WTC11 (cell line): ENCODE measurements at regions not wholly inside any gene's neighbourhood (a gene's known extent, or its start where the extent isn't known, plus 50 kb on each side); places are given as distances from the start of the nearest gene placed in this dataset.

Source experiments
- CREB1 ChIP-seq: sonication (generic); formaldehyde crosslinking; IDR thresholded peaks from 2 replicates; pipeline ENCODE4 v1.8.0; 2023; ENCODE audit warnings: mild to moderate bottlenecking, missing genetic modification reagents
- OVOL2 ChIP-seq: fragments of 250-450 bp; sonication (Bioruptor Pico); IDR thresholded peaks from 2 replicates; pipeline ENCODE4 v1.9.0; 2021; ENCODE audit warnings: mild to moderate bottlenecking, borderline replicate concordance
- PREB ChIP-seq: sonication (generic); formaldehyde crosslinking; IDR thresholded peaks from 2 replicates; pipeline ENCODE4 v1.8.1; 2022; ENCODE audit warnings: mild to moderate bottlenecking, missing genetic modification reagents, moderate library complexity, borderline replicate concordance
- SMAD3 ChIP-seq: sonication (generic); formaldehyde crosslinking; IDR thresholded peaks from 2 replicates; pipeline ENCODE4 v1.8.0; 2022; ENCODE audit warnings: missing genetic modification reagents, mild to moderate bottlenecking, borderline replicate concordance
- SOX15 ChIP-seq: fragments of 250-450 bp; sonication (Bioruptor Pico); IDR thresholded peaks from 2 replicates; pipeline ENCODE4 v1.9.0; 2021; ENCODE audit warnings: mild to moderate bottlenecking
- SP1 ChIP-seq: sonication (generic); formaldehyde crosslinking; conservative IDR thresholded peaks from 2 replicates; pipeline ENCODE4 v1.8.1; 2022; ENCODE audit warnings: missing genetic modification reagents
- TF ChIP-seq, protein P1 (sequence below): fragments of 200-600 bp; IDR thresholded peaks from 2 replicates; pipeline ENCODE4 v1.8.0; 2022; ENCODE audit warnings: antibody characterized with exemption
- TF ChIP-seq, protein P2 (sequence below): sonication (generic); formaldehyde crosslinking; IDR thresholded peaks from 2 replicates; pipeline ENCODE4 v1.8.0; 2022; ENCODE audit warnings: mild to moderate bottlenecking, missing genetic modification reagents

DNA sequence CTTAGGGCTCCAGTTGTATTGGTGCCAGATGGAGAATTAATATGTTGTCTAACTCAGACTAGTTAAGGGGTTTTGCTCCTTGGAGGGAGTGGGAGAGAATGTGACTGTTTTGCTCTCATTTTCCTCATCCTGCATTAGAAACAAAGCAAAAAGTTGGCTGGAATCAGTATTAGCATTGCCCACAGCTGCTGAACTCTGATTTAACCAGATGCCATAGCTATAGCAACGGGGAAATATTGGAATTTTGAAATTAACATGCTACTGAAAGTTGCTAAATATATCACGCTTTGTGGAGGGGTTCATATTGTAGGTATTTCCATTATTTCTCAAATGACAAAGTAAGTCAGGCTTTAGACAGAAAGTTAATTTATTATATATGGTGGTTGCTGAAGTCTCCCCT lies 66.7 kb upstream of the EOLA2 start:
- TF ChIP-seq, protein P1, sequence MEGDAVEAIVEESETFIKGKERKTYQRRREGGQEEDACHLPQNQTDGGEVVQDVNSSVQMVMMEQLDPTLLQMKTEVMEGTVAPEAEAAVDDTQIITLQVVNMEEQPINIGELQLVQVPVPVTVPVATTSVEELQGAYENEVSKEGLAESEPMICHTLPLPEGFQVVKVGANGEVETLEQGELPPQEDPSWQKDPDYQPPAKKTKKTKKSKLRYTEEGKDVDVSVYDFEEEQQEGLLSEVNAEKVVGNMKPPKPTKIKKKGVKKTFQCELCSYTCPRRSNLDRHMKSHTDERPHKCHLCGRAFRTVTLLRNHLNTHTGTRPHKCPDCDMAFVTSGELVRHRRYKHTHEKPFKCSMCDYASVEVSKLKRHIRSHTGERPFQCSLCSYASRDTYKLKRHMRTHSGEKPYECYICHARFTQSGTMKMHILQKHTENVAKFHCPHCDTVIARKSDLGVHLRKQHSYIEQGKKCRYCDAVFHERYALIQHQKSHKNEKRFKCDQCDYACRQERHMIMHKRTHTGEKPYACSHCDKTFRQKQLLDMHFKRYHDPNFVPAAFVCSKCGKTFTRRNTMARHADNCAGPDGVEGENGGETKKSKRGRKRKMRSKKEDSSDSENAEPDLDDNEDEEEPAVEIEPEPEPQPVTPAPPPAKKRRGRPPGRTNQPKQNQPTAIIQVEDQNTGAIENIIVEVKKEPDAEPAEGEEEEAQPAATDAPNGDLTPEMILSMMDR = no peak
- TF ChIP-seq SP1 = no peak
- no peak for TF ChIP-seq OVOL2
- no peak for TF ChIP-seq CREB1 (CRISPR knock-in tag)
- TF ChIP-seq PREB (CRISPR knock-in tag) = no peak
- TF ChIP-seq SOX15 = no peak
- TF ChIP-seq, protein P2, sequence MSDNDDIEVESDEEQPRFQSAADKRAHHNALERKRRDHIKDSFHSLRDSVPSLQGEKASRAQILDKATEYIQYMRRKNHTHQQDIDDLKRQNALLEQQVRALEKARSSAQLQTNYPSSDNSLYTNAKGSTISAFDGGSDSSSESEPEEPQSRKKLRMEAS (CRISPR knock-in tag) = no peak
- TF ChIP-seq SMAD3 (CRISPR knock-in tag) = no peak
